Endothelial cell of umbilical vein (primary cell): ENCODE measurements at regions not wholly inside any gene's neighbourhood (a gene's known extent, or its start where the extent isn't known, plus 50 kb on each side); places are given as distances from the start of the nearest gene placed in this dataset.

Experiments
- CTCF ChIP-seq, 2 donors: IDR thresholded peaks; 1 replicate in 1 of 2; 2 replicates in 1 of 2; pipeline ENCODE4 v1.5.1; 2011; ENCODE audit warnings: low read length in 2 of 2, mild to moderate bottlenecking in 2 of 2, moderate library complexity in 2 of 2, control low read depth in 1 of 2, inconsistent platforms in 1 of 2, low read depth in 1 of 2; ENCODE audit not compliant: insufficient read depth in 1 of 2; ENCODE audit errors: extremely low read depth in 1 of 2
- EZH2 ChIP-seq: IDR thresholded peaks from 2 replicates; pipeline ENCODE4 v1.6.1; 2012; ENCODE audit warnings: borderline replicate concordance, low read depth, mild to moderate bottlenecking, moderate library complexity, low read length, inconsistent platforms; ENCODE audit not compliant: severe bottlenecking
- JUN ChIP-seq: IDR thresholded peaks from 2 replicates; pipeline ENCODE4 v1.6.1; 2011; ENCODE audit warnings: borderline replicate concordance, low read depth; ENCODE audit not compliant: insufficient read length, insufficient read depth
- MAX ChIP-seq: IDR thresholded peaks from 2 replicates; pipeline ENCODE4 v1.6.1; 2011; ENCODE audit not compliant: insufficient read depth, insufficient read length
- MYC ChIP-seq: IDR thresholded peaks from one replicate; pipeline ENCODE4 v1.6.1; 2011; ENCODE audit warnings: mild to moderate bottlenecking, low read depth, low read length
- POLR2AphosphoS5 ChIP-seq: IDR thresholded peaks from 2 replicates; pipeline ENCODE4 v1.6.1; 2012; ENCODE audit warnings: low read depth, mild to moderate bottlenecking, control low read depth, low read length, moderate library complexity; ENCODE audit not compliant: insufficient read depth

- no peak for TF ChIP-seq POLR2AphosphoS5
- no peak for TF ChIP-seq CTCF (IDR thresholded peaks at IDR 0.05; ENCODE audit: extremely low read depth in 1 of 2, insufficient read depth in 1 of 2, low read depth in 1 of 2, low read length in 2 of 2)
- no peak for TF ChIP-seq MAX
- TF ChIP-seq EZH2, result no peak
- no peak for TF ChIP-seq JUN
- no peak for TF ChIP-seq MYC
Observed at GRCh38 chr1:67937010-67937409, 103.7 kb upstream of the GNG12 start.
